SK-N-SH treated with all-trans-retinoic acid at 6 μM for 48 hours (cell line): ENCODE measurements at regions not wholly inside any gene's neighbourhood (a gene's known extent, or its start where the extent isn't known, plus 50 kb on each side); places are given as distances from the start of the nearest gene placed in this dataset.

Experiments
- ATAC-seq: fragments of 200-7000 bp; cut with Tn5 transposase; 3 replicates; pipeline ENCODE4 v1.9.1; 2020; ENCODE audit warnings: mild to moderate bottlenecking, moderate library complexity
- ARNTL ChIP-seq: fragments of 450-650 bp; formaldehyde crosslinking; IDR thresholded peaks from 2 replicates; pipeline ENCODE4 v1.5.0; 2020; ENCODE audit warnings: low read depth, mild to moderate bottlenecking, moderate library complexity, borderline replicate concordance
- BACH2 ChIP-seq: fragments of 250-450 bp; sonication (Bioruptor Pico); IDR thresholded peaks from 2 replicates; pipeline ENCODE4 v1.9.0; 2021; ENCODE audit warnings: mild to moderate bottlenecking, borderline replicate concordance
- CSDC2 ChIP-seq: fragments of 250-450 bp; sonication (Bioruptor Pico); IDR thresholded peaks from 2 replicates; pipeline ENCODE4 v1.5.0; 2020; ENCODE audit warnings: mild to moderate bottlenecking, moderate library complexity
- CSRNP3 ChIP-seq: fragments of 250-450 bp; sonication (Bioruptor Pico); IDR thresholded peaks from 2 replicates; pipeline ENCODE4 v1.5.1; 2021; ENCODE audit warnings: mild to moderate bottlenecking, moderate library complexity
- ESRRG ChIP-seq: fragments of 250-450 bp; sonication (Bioruptor Pico); IDR thresholded peaks from 2 replicates; pipeline ENCODE4 v1.6.1; 2021; ENCODE audit warnings: mild to moderate bottlenecking
- GLIS3 ChIP-seq: fragments of 250-450 bp; sonication (Bioruptor Pico); IDR thresholded peaks from 2 replicates; pipeline ENCODE4 v1.5.0; 2020; ENCODE audit warnings: mild to moderate bottlenecking, moderate library complexity
- ISL1 ChIP-seq: fragments of 250-450 bp; sonication (Bioruptor Pico); IDR thresholded peaks from 2 replicates; pipeline ENCODE4 v2.1.2; 2022; ENCODE audit warnings: mild to moderate bottlenecking, moderate library complexity
- OSR1 ChIP-seq: fragments of 250-450 bp; sonication (Bioruptor Pico); IDR thresholded peaks from 2 replicates; pipeline ENCODE4 v1.8.0; 2022; ENCODE audit warnings: moderate library complexity, mild to moderate bottlenecking, inconsistent platforms
- PATZ1 ChIP-seq: fragments of 250-450 bp; sonication (Bioruptor Pico); IDR thresholded peaks from 2 replicates; pipeline ENCODE4 v1.8.0; 2020; ENCODE audit warnings: mild to moderate bottlenecking, moderate library complexity, borderline replicate concordance
- POU6F1 ChIP-seq: fragments of 250-450 bp; sonication (Bioruptor Pico); IDR thresholded peaks from 2 replicates; pipeline ENCODE4 v1.8.0; 2021; ENCODE audit warnings: low read depth, mild to moderate bottlenecking, moderate library complexity, borderline replicate concordance
- PPARA ChIP-seq: fragments of 250-450 bp; sonication (Bioruptor Pico); IDR thresholded peaks from 2 replicates; pipeline ENCODE4 v1.5.0; 2020; ENCODE audit warnings: mild to moderate bottlenecking, borderline replicate concordance
- RARB ChIP-seq: fragments of 250-450 bp; sonication (Bioruptor Pico); IDR thresholded peaks from 2 replicates; pipeline ENCODE4 v1.8.0; 2021; ENCODE audit warnings: mild to moderate bottlenecking, moderate library complexity
- SNAI2 ChIP-seq: fragments of 250-450 bp; sonication (Bioruptor Pico); IDR thresholded peaks from 2 replicates; pipeline ENCODE4 v1.5.0; 2020; ENCODE audit warnings: mild to moderate bottlenecking, moderate library complexity
- TCF4 ChIP-seq: fragments of 250-450 bp; sonication (Bioruptor Pico); IDR thresholded peaks from 2 replicates; pipeline ENCODE4 v1.8.0; 2021; ENCODE audit warnings: mild to moderate bottlenecking, moderate library complexity, borderline replicate concordance
- TOX ChIP-seq: fragments of 250-450 bp; sonication (Bioruptor Pico); IDR thresholded peaks from 2 replicates; pipeline ENCODE4 v1.8.0; 2021; ENCODE audit warnings: mild to moderate bottlenecking, moderate library complexity, borderline replicate concordance
- TSHZ2 ChIP-seq: fragments of 250-450 bp; sonication (Bioruptor Pico); IDR thresholded peaks from 2 replicates; pipeline ENCODE4 v1.5.0; 2020; ENCODE audit warnings: mild to moderate bottlenecking, moderate library complexity
- ZC3H10 ChIP-seq: fragments of 250-450 bp; sonication (Bioruptor Pico); IDR thresholded peaks from 2 replicates; pipeline ENCODE4 v1.5.1; 2021; ENCODE audit warnings: mild to moderate bottlenecking, moderate library complexity
- ZFP3 ChIP-seq: fragments of 250-450 bp; sonication (Bioruptor Pico); IDR thresholded peaks from 2 replicates; pipeline ENCODE4 v1.5.0; 2020; ENCODE audit warnings: mild to moderate bottlenecking, moderate library complexity
- ZFP30 ChIP-seq: fragments of 450-650 bp; formaldehyde crosslinking; IDR thresholded peaks from 2 replicates; pipeline ENCODE4 v1.5.0; 2022; ENCODE audit warnings: mild to moderate bottlenecking, moderate library complexity
- ZNF565 ChIP-seq: fragments of 450-650 bp; formaldehyde crosslinking; conservative IDR thresholded peaks from 2 replicates; pipeline ENCODE4 v1.5.0; 2020; ENCODE audit warnings: low read depth, mild to moderate bottlenecking, moderate library complexity
- ZNF70 ChIP-seq: fragments of 450-650 bp; formaldehyde crosslinking; IDR thresholded peaks from 2 replicates; pipeline ENCODE4 v1.5.0; 2020; ENCODE audit warnings: mild to moderate bottlenecking, moderate library complexity
- ZNF8 ChIP-seq: fragments of 450-650 bp; formaldehyde crosslinking; IDR thresholded peaks from 2 replicates; pipeline ENCODE4 v1.5.0; 2020; ENCODE audit warnings: mild to moderate bottlenecking, moderate library complexity

- TF ChIP-seq SNAI2 (CRISPR knock-in tag), result no peak
- no peak for TF ChIP-seq ARNTL
- no peak for TF ChIP-seq POU6F1 (CRISPR knock-in tag)
- no peak for TF ChIP-seq TOX (CRISPR knock-in tag)
- no peak for TF ChIP-seq OSR1 (CRISPR knock-in tag)
- TF ChIP-seq ZNF565 (CRISPR knock-in tag), result no peak
- no peak for TF ChIP-seq BACH2 (CRISPR knock-in tag)
- no peak for TF ChIP-seq PPARA
- no peak for TF ChIP-seq PATZ1 (CRISPR knock-in tag)
- no peak for TF ChIP-seq ZC3H10 (CRISPR knock-in tag)
- no peak for TF ChIP-seq GLIS3
- no peak for TF ChIP-seq CSDC2 (CRISPR knock-in tag)
- TF ChIP-seq TSHZ2 (CRISPR knock-in tag), result no peak
- TF ChIP-seq ZNF8 (CRISPR knock-in tag), result no peak
- no peak for TF ChIP-seq ZFP3 (CRISPR knock-in tag)
- TF ChIP-seq TCF4, result no peak
- ATAC-seq, result no peak
These were observed 61.4 kb downstream of the TM2D3 start for GRCh38 chr15:101590785-101591184.

- no peak for TF ChIP-seq GLIS3
- no peak for TF ChIP-seq TCF4
- TF ChIP-seq CSRNP3 (CRISPR knock-in tag), result no peak
- no peak for TF ChIP-seq TOX (CRISPR knock-in tag)
- TF ChIP-seq ISL1 (CRISPR knock-in tag), result no peak
- no peak for TF ChIP-seq ZNF8 (CRISPR knock-in tag)
- TF ChIP-seq ZFP3 (CRISPR knock-in tag), result no peak
- no peak for TF ChIP-seq ZFP30
- TF ChIP-seq ARNTL, result no peak
- no peak for TF ChIP-seq PPARA
- TF ChIP-seq CSDC2 (CRISPR knock-in tag), result no peak
- TF ChIP-seq BACH2 (CRISPR knock-in tag), result no peak
- TF ChIP-seq ZNF70 (CRISPR knock-in tag), result no peak
- no peak for ATAC-seq
These were observed 68.9 kb downstream of the TM2D3 start for GRCh38 chr15:101583284-101583683.

GRCh38 chr15:101580431-101580830, 71.8 kb downstream of the TM2D3 start:
- TF ChIP-seq ZNF565 (CRISPR knock-in tag) (no peak), RARB (CRISPR knock-in tag) (no peak), SNAI2 (CRISPR knock-in tag) (no peak)
- TF ChIP-seq, all 23 proteins: peak for 0
- ATAC-seq, result no peak

- ATAC-seq, result no peak
- TF ChIP-seq ZC3H10 (CRISPR knock-in tag), result no peak
- TF ChIP-seq ZNF8 (CRISPR knock-in tag), result no peak
- TF ChIP-seq BACH2 (CRISPR knock-in tag), result no peak
- no peak for TF ChIP-seq ZFP3 (CRISPR knock-in tag)
- TF ChIP-seq ARNTL, result no peak
- no peak for TF ChIP-seq ZFP30
- no peak for TF ChIP-seq OSR1 (CRISPR knock-in tag)
- no peak for TF ChIP-seq PATZ1 (CRISPR knock-in tag)
- TF ChIP-seq CSRNP3 (CRISPR knock-in tag), result no peak
- no peak for TF ChIP-seq POU6F1 (CRISPR knock-in tag)
- TF ChIP-seq ESRRG (CRISPR knock-in tag), result no peak
- TF ChIP-seq GLIS3, result no peak
- no peak for TF ChIP-seq ISL1 (CRISPR knock-in tag)
- TF ChIP-seq CSDC2 (CRISPR knock-in tag), result no peak
These were observed 72.5 kb downstream of the TM2D3 start for GRCh38 chr15:101579631-101580163.
